Upper lobe of left lung (tissue), 6 donors: ENCODE measurements at regions not wholly inside any gene's neighbourhood (a gene's known extent, or its start where the extent isn't known, plus 50 kb on each side); places are given as distances from the start of the nearest gene placed in this dataset.

Source experiments
- ATAC-seq, 2 donors: fragments of 200-7000 bp; cut with Tn5 transposase; one replicate each; pipeline ENCODE4 v1.9.1; 2022; ENCODE audit warnings: mild to moderate bottlenecking in 2 of 2, moderate library complexity in 2 of 2; ENCODE audit not compliant: low FRiP score in 2 of 2
- DNase-seq, 2 donors: peaks; one replicate each; pipeline ENCODE4 v3.0.0-alpha.2; 2019 to 2020
- H3K27ac ChIP-seq, 4 donors: fragments of 200-600 bp; sonication (generic); one replicate each; pipeline ENCODE4 v1.5.1; 2016 to 2019
- H3K27me3 ChIP-seq, 4 donors: fragments of 200-600 bp; sonication (generic); one replicate each; pipeline ENCODE4 v1.5.1; 2017 to 2019
- H3K36me3 ChIP-seq, 4 donors: fragments of 200-600 bp; sonication (generic); one replicate each; pipeline ENCODE4 v1.5.1; 2016 to 2019
- H3K4me1 ChIP-seq, 4 donors: fragments of 200-600 bp; sonication (generic); one replicate each; pipeline ENCODE4 v1.5.1; 2018 to 2019
- H3K4me3 ChIP-seq, 4 donors: fragments of 200-600 bp; sonication (generic); one replicate each; pipeline ENCODE4 v1.5.1; 2017 to 2019; ENCODE audit warnings: mild to moderate bottlenecking in 2 of 4, moderate library complexity in 1 of 4
- H3K9me3 ChIP-seq, 4 donors: fragments of 200-600 bp; sonication (generic); one replicate each; pipeline ENCODE4 v1.5.1; 2018 to 2019
- CTCF ChIP-seq, 6 experiments: fragments of 450-650 bp in 4 of 6; fragments of 200-600 bp in 2 of 6; sonication (generic) in 2 of 6; IDR thresholded peaks; one replicate each; pipeline ENCODE4 v1.5.1; 2016 to 2019; ENCODE audit warnings: antibody characterized with exemption in 6 of 6
- EP300 ChIP-seq, 4 donors: sonication (generic); formaldehyde crosslinking; IDR thresholded peaks; one replicate each; pipeline ENCODE4 v1.5.1; 2017; ENCODE audit warnings: antibody characterized with exemption in 4 of 4, control low read depth in 2 of 4
- POLR2A ChIP-seq, 4 donors: fragments of 450-650 bp; IDR thresholded peaks; one replicate each; pipeline ENCODE4 v1.5.1; 2016 to 2017; ENCODE audit warnings: antibody characterized with exemption in 4 of 4, mild to moderate bottlenecking in 2 of 4
- POLR2AphosphoS5 ChIP-seq, 2 donors: sonication (generic); formaldehyde crosslinking; IDR thresholded peaks; one replicate each; pipeline ENCODE4 v1.5.1; 2017; ENCODE audit warnings: antibody characterized with exemption in 2 of 2
- WGBS, 2 donors: methylation state at CpG; one replicate each; pipeline ENCODE4 v1.1.5; 2017 to 2018; 5-methylcytosine and 5-hydroxymethylcytosine counted together
- donor health status: DM: no; HTN: no; CAD: no; lungs with moderate emphysema.
- donor health status: DM: no; HTN: yes; CAD: no; lungs with severe emphysema.

GRCh38 chr1:9435854-9436640 is 103.2 kb upstream of the SLC25A33 start:
- Histone ChIP-seq H3K9me3 (no peaks in the 10 kb centered on the region), H3K4me1 (peaks cover 6 to 27% (median 14%) of the 10 kb centered on the region in 4 donors), H3K36me3 (no peaks in the 10 kb centered on the region), H3K4me3 (no peak overlapping the region), H3K27ac (peak overlapping the region; percentile 24 to 62 (median 26)), H3K27me3 (no peaks in the 10 kb centered on the region)
- 64 to 72% methylated on average over 5 of the region's 5 CpGs for WGBS, 2 donors
- peak in 2 of 4 donors; percentile 97 to 99 for TF ChIP-seq EP300 (IDR thresholded peaks at IDR 0.05)
- TF ChIP-seq CTCF (IDR thresholded peaks at IDR 0.05) = no peak
- no peak for TF ChIP-seq POLR2A (IDR thresholded peaks at IDR 0.05)
- peak; percentile 12 to 35 for TF ChIP-seq POLR2AphosphoS5 (IDR thresholded peaks at IDR 0.05)
- ATAC-seq (no peak), DNase-seq (peak in 1 of 2 donors; percentile 37)

- no peaks in the 10 kb centered on the region for H3K9me3 ChIP-seq
These were observed 101.3 kb upstream of the SLC25A33 start for GRCh38 chr1:9437961-9438430.

GRCh38 chr1:9438431-9439073 is 100.7 kb upstream of the SLC25A33 start:
- DNase-seq (peak in 1 of 2 donors; percentile 67), ATAC-seq (peak; percentile 64 to 82)
- Histone ChIP-seq H3K27ac (peak overlapping the region; percentile 28 to 75 (median 44)), H3K9me3 (no peaks in the 10 kb centered on the region), H3K27me3 (no peaks in the 10 kb centered on the region), H3K4me3 (no peak overlapping the region), H3K4me1 (peaks cover 6 to 30% (median 16%) of the 10 kb centered on the region in 4 donors), H3K36me3 (no peaks in the 10 kb centered on the region)
- 29 to 44% methylated on average over 6 to 11 of the region's 12 CpGs for WGBS, 2 donors
- TF ChIP-seq POLR2A (IDR thresholded peaks at IDR 0.05) = no peak
- TF ChIP-seq CTCF (IDR thresholded peaks at IDR 0.05) = no peak
- peak in 1 of 4 donors; percentile 74 for TF ChIP-seq EP300 (IDR thresholded peaks at IDR 0.05)
- TF ChIP-seq POLR2AphosphoS5 (IDR thresholded peaks at IDR 0.05) = peak; percentile 57 to 59

More at GRCh38 chr1:9437961-9438430, 101.3 kb upstream of the SLC25A33 start:
- DNase-seq (no peak), ATAC-seq (peak in 1 of 2 donors; percentile 76)
- Histone ChIP-seq H3K4me3 (no peak overlapping the region), H3K4me1 (peaks cover 6 to 30% (median 16%) of the 10 kb centered on the region in 4 donors), H3K27me3 (no peaks in the 10 kb centered on the region), H3K36me3 (no peaks in the 10 kb centered on the region), H3K27ac (peak overlapping the region; percentile 28 to 75 (median 44))
- TF ChIP-seq POLR2A (IDR thresholded peaks at IDR 0.05) (no peak), POLR2AphosphoS5 (IDR thresholded peaks at IDR 0.05) (no peak), CTCF (IDR thresholded peaks at IDR 0.05) (no peak), EP300 (IDR thresholded peaks at IDR 0.05) (no peak)
- WGBS, 2 donors = 71 to 77% methylated on average over 14 of the region's 14 CpGs

GRCh38 chr1:9439074-9439761 is 100.0 kb upstream of the SLC25A33 start:
- DNase-seq (peak in 1 of 2 donors; percentile 42), ATAC-seq (no peak)
- peaks cover 6 to 30% (median 18%) of the 10 kb centered on the region in 4 donors for H3K4me1 ChIP-seq
- no peak for TF ChIP-seq POLR2A (IDR thresholded peaks at IDR 0.05)
- no peak for TF ChIP-seq POLR2AphosphoS5 (IDR thresholded peaks at IDR 0.05)
- TF ChIP-seq CTCF (IDR thresholded peaks at IDR 0.05) = no peak
- TF ChIP-seq EP300 (IDR thresholded peaks at IDR 0.05) = no peak
- WGBS, 2 donors = 65 to 68% methylated on average over 9 of the region's 9 CpGs
- no peaks in the 10 kb centered on the region for H3K36me3 ChIP-seq
- no peaks in the 10 kb centered on the region for H3K9me3 ChIP-seq
- no peaks in the 10 kb centered on the region for H3K27me3 ChIP-seq
- H3K27ac ChIP-seq = peak overlapping the region; percentile 28 to 75 (median 36)
- no peak overlapping the region for H3K4me3 ChIP-seq
